H1 (cell line): ENCODE measurements at regions not wholly inside any gene's neighbourhood (a gene's known extent, or its start where the extent isn't known, plus 50 kb on each side); places are given as distances from the start of the nearest gene placed in this dataset.

Experiments used
- CTCF ChIA-PET: fragments of 300-600 bp; sonication (Branson Sonifier 250); formaldehyde crosslinking; loops from one replicate; lab custom pipeline; 2021; ENCODE audit not compliant: partially characterized antibody; lab: Charles Lee
- POLR2A ChIA-PET: fragments of 300-600 bp; sonication (Branson Sonifier 250); formaldehyde crosslinking; loops from one replicate; lab custom pipeline; 2021; ENCODE audit warnings: inconsistent platforms; ENCODE audit not compliant: partially characterized antibody; lab: Charles Lee
- DNase-seq, 2 experiments: peaks; one replicate each; pipeline versions ENCODE4 v3.0.0 to v3.0.0-alpha.2; 2010 to 2022; ENCODE audit warnings: low spot score in 2 of 2, low read depth in 1 of 2, mixed read lengths in 1 of 2
- FAIRE-seq: peaks from 2 replicates; lab custom pipeline; 2011; peaks lifted over from hg19 to GRCh38; lab: Jason Lieb, UNC
- H2AFZ ChIP-seq: 2 replicates; pipeline ENCODE4 v1.8.1; 2012; ENCODE audit warnings: low read length, inconsistent platforms
- H2AK5ac ChIP-seq: 2 replicates; pipeline ENCODE4 v1.6.1; 2013; ENCODE audit warnings: low read depth, low read length
- H2BK120ac ChIP-seq: replicated peaks from 2 replicates; pipeline ENCODE3; 2013; ENCODE audit warnings: low read depth, low read length, inconsistent platforms
- H2BK12ac ChIP-seq: 2 replicates; pipeline ENCODE4 v1.6.1; 2013; ENCODE audit warnings: low read depth, low read length
- H2BK15ac ChIP-seq: 2 replicates; pipeline ENCODE4 v1.6.1; 2013; ENCODE audit warnings: low read length
- H2BK20ac ChIP-seq: 2 replicates; pipeline ENCODE4 v1.6.1; 2013; ENCODE audit warnings: low read length
- H2BK5ac ChIP-seq: 2 replicates; pipeline ENCODE4 v1.6.1; 2013; ENCODE audit warnings: low read depth, low read length
- H3K14ac ChIP-seq: 2 replicates; pipeline ENCODE4 v1.6.1; 2013; ENCODE audit warnings: inconsistent platforms; ENCODE audit not compliant: insufficient read length
- H3K18ac ChIP-seq: 2 replicates; pipeline ENCODE4 v1.6.1; 2013; ENCODE audit warnings: low read length; ENCODE audit errors: extremely low read depth
- H3K23ac ChIP-seq: 2 replicates; pipeline ENCODE4 v1.6.1; 2013; ENCODE audit warnings: inconsistent platforms; ENCODE audit not compliant: insufficient read length
- H3K23me2 ChIP-seq: 2 replicates; pipeline ENCODE4 v1.6.1; 2013; ENCODE audit warnings: low read depth, low read length
- H3K27ac ChIP-seq: 2 replicates; pipeline ENCODE4 v1.6.1; 2011; ENCODE audit warnings: low read depth, low read length, inconsistent platforms
- H3K27me3 ChIP-seq, 4 experiments: replicated peaks in 1 of 4; 1 replicate in 1 of 4; 2 replicates in 3 of 4; pipeline versions ENCODE4 v1.6.1 to v1.8.1; 2011 to 2013; ENCODE audit warnings: low read length in 3 of 4, mild to moderate bottlenecking in 3 of 4, inconsistent platforms in 2 of 4, mixed read lengths in 2 of 4, moderate library complexity in 1 of 4; ENCODE audit not compliant: control insufficient read depth in 3 of 4, insufficient read depth in 3 of 4; ENCODE audit errors: extremely low read depth in 1 of 4
- H3K36me3 ChIP-seq, 4 experiments: 2 replicates each; pipeline versions ENCODE4 v1.6.1 to v1.8.1; 2011 to 2013; ENCODE audit warnings: mild to moderate bottlenecking in 4 of 4, low read length in 3 of 4, moderate library complexity in 2 of 4, control low read depth in 1 of 4, inconsistent platforms in 1 of 4; ENCODE audit not compliant: insufficient read depth in 4 of 4, control insufficient read depth in 2 of 4
- H3K4ac ChIP-seq: replicated peaks from 2 replicates; pipeline ENCODE3; 2013; ENCODE audit warnings: low read length, low read depth, mixed read lengths, inconsistent platforms; ENCODE audit not compliant: insufficient read length
- H3K4me1 ChIP-seq, 4 experiments: replicated peaks in 1 of 4; 1 replicate in 1 of 4; 2 replicates in 3 of 4; pipeline versions ENCODE4 v1.6.1 to v1.8.1; 2011 to 2013; ENCODE audit warnings: low read length in 3 of 4, inconsistent platforms in 2 of 4, mixed read lengths in 1 of 4; ENCODE audit not compliant: insufficient read depth in 4 of 4, control insufficient read depth in 3 of 4
- H3K4me2 ChIP-seq, 2 experiments: 2 replicates each; pipeline versions ENCODE4 v1.6.1 to v1.8.1; 2011 to 2013; ENCODE audit warnings: low read depth in 2 of 2, low read length in 2 of 2, control low read depth in 1 of 2, inconsistent platforms in 1 of 2, mild to moderate bottlenecking in 1 of 2; ENCODE audit not compliant: insufficient read depth in 1 of 2
- H3K4me3 ChIP-seq, 4 experiments: fragments of 200-600, 300-600 bp in 1 of 4; sonication (generic), shearing (Covaris generic), sonication (Bioruptor Twin) in 1 of 4; 2 replicates each; pipeline versions ENCODE4 v1.5.1 to v1.8.1; 2011 to 2016; ENCODE audit warnings: low read length in 4 of 4, low read depth in 3 of 4, control low read depth in 2 of 4, inconsistent platforms in 2 of 4, mild to moderate bottlenecking in 2 of 4, mixed read lengths in 1 of 4, moderate library complexity in 1 of 4; ENCODE audit not compliant: insufficient read depth in 2 of 4; ENCODE audit errors: extremely low read depth in 1 of 4
- H3K56ac ChIP-seq: replicated peaks from 2 replicates; pipeline ENCODE3; 2013; ENCODE audit warnings: low read depth, mild to moderate bottlenecking, mixed read lengths, low read length, inconsistent platforms; ENCODE audit not compliant: insufficient read length
- H3K79me1 ChIP-seq: 2 replicates; pipeline ENCODE4 v1.6.1; 2013; ENCODE audit warnings: low read depth, low read length, control low read depth
- H3K79me2 ChIP-seq, 2 experiments: 2 replicates each; pipeline versions ENCODE4 v1.6.1 to v1.8.1; 2012 to 2013; ENCODE audit warnings: low read length in 2 of 2, mild to moderate bottlenecking in 2 of 2, inconsistent platforms in 1 of 2; ENCODE audit not compliant: insufficient read depth in 2 of 2, control insufficient read depth in 1 of 2
- H3K9ac ChIP-seq, 4 experiments: replicated peaks in 1 of 4; 1 replicate in 1 of 4; 2 replicates in 3 of 4; pipeline versions ENCODE4 v1.6.1 to v1.8.1; 2011 to 2013; ENCODE audit warnings: low read depth in 3 of 4, low read length in 3 of 4, control low read depth in 2 of 4, mild to moderate bottlenecking in 2 of 4, moderate library complexity in 2 of 4, inconsistent platforms in 1 of 4; ENCODE audit errors: extremely low read depth in 1 of 4
- H3K9me3 ChIP-seq, 2 experiments: 2 replicates each; pipeline versions ENCODE4 v1.6.1 to v1.8.1; 2012 to 2013; ENCODE audit warnings: mild to moderate bottlenecking in 2 of 2, moderate library complexity in 2 of 2, control low read depth in 1 of 2, inconsistent platforms in 1 of 2, low read depth in 1 of 2, low read length in 1 of 2, mixed read lengths in 1 of 2; ENCODE audit not compliant: insufficient read depth in 2 of 2
- H4K20me1 ChIP-seq, 2 experiments: replicated peaks in 1 of 2; 2 replicates each; pipeline versions ENCODE3 to v1.8.1; 2011 to 2013; ENCODE audit warnings: inconsistent platforms in 2 of 2, low read length in 2 of 2, mild to moderate bottlenecking in 1 of 2; ENCODE audit not compliant: insufficient read depth in 2 of 2, control insufficient read depth in 1 of 2
- H4K5ac ChIP-seq: 2 replicates; pipeline ENCODE4 v1.6.1; 2013; ENCODE audit warnings: low read length, low read depth, mixed read lengths, inconsistent platforms; ENCODE audit not compliant: insufficient read length
- H4K8ac ChIP-seq: 2 replicates; pipeline ENCODE4 v1.8.0; 2013; ENCODE audit warnings: mild to moderate bottlenecking, moderate library complexity, low read length, inconsistent platforms; ENCODE audit not compliant: insufficient read depth; ENCODE audit errors: extremely low read depth
- H4K91ac ChIP-seq: replicated peaks from 2 replicates; pipeline ENCODE3; 2013; ENCODE audit warnings: low read length, mixed read lengths, inconsistent platforms; ENCODE audit not compliant: insufficient read length
- BRCA1 ChIP-seq: IDR thresholded peaks from 2 replicates; pipeline ENCODE4 v1.6.1; 2012; ENCODE audit warnings: low read depth, low read length, improper control_type of control experiment
- CHD1 ChIP-seq: IDR thresholded peaks from 2 replicates; pipeline ENCODE4 v1.6.1; 2012; ENCODE audit warnings: low read depth, low read length, improper control_type of control experiment
- CHD2 ChIP-seq: IDR thresholded peaks from 2 replicates; pipeline ENCODE4 v1.6.1; 2012; ENCODE audit warnings: low read length, improper control_type of control experiment
- EGR1 ChIP-seq: IDR thresholded peaks from 2 replicates; pipeline ENCODE4 v1.6.1; 2011; ENCODE audit warnings: low read depth, low read length, borderline replicate concordance
- EP300 ChIP-seq, 2 experiments: IDR thresholded peaks; 1 replicate in 1 of 2; 2 replicates in 1 of 2; pipeline ENCODE4 v1.6.1; 2011 to 2012; ENCODE audit warnings: low read depth in 2 of 2, low read length in 2 of 2, mild to moderate bottlenecking in 2 of 2, borderline replicate concordance in 1 of 2, inconsistent platforms in 1 of 2, moderate library complexity in 1 of 2
- GABPA ChIP-seq: IDR thresholded peaks from 2 replicates; pipeline ENCODE4 v1.6.1; 2011; ENCODE audit warnings: mild to moderate bottlenecking, low read length, moderate library complexity, borderline replicate concordance; ENCODE audit not compliant: insufficient read depth
- HDAC6 ChIP-seq: IDR thresholded peaks from one replicate; pipeline ENCODE4 v1.7.1; 2012; ENCODE audit warnings: low read depth, mild to moderate bottlenecking, inconsistent platforms, low read length, moderate library complexity
- NRF1 ChIP-seq: IDR thresholded peaks from 2 replicates; pipeline ENCODE4 v1.6.1; 2011; ENCODE audit warnings: mild to moderate bottlenecking, low read depth, low read length, improper control_type of control experiment
- POU5F1 ChIP-seq: IDR thresholded peaks from 2 replicates; pipeline ENCODE4 v1.6.1; 2011; ENCODE audit warnings: low read depth, mild to moderate bottlenecking, low read length, moderate library complexity
- SP2 ChIP-seq: IDR thresholded peaks from 2 replicates; pipeline ENCODE4 v1.6.1; 2012; ENCODE audit warnings: mild to moderate bottlenecking, low read length, inconsistent platforms
- SRF ChIP-seq: IDR thresholded peaks from 2 replicates; pipeline ENCODE4 v1.6.1; 2011; ENCODE audit warnings: mild to moderate bottlenecking, low read depth, low read length, moderate library complexity
- SUZ12 ChIP-seq: fragments of 200-600 bp; sonication (generic); IDR thresholded peaks from 2 replicates; pipeline ENCODE4 v1.6.1; 2012; ENCODE audit warnings: mild to moderate bottlenecking, inconsistent platforms, low read length, moderate library complexity, mixed read lengths
- TAF7 ChIP-seq: optimal IDR thresholded peaks from 2 replicates; pipeline ENCODE3; 2011; ENCODE audit warnings: low read depth, mild to moderate bottlenecking, inconsistent platforms, low read length, moderate library complexity, borderline replicate concordance
- YY1 ChIP-seq: IDR thresholded peaks from 2 replicates; pipeline ENCODE4 v1.6.1; 2011; ENCODE audit warnings: low read depth, mild to moderate bottlenecking, low read length
- WGBS, 2 experiments: shearing (Covaris generic) in 1 of 2; methylation state at CpG; one replicate each; pipeline versions ENCODE4 v1.1.6 to v1.1.7; 2013 to 2015; ENCODE audit warnings: low lambda C conversion rate in 2 of 2, mixed read lengths in 2 of 2, inconsistent platforms in 1 of 2, low coverage in 1 of 2, missing lambda C conversion rate in 1 of 2; ENCODE audit not compliant: insufficient replicate concordance in 2 of 2, insufficient coverage in 1 of 2, insufficient read length in 1 of 2; ENCODE audit errors: extremely low coverage in 1 of 2, missing lambda C conversion rate in 1 of 2; 5-methylcytosine and 5-hydroxymethylcytosine counted together

DNA sequence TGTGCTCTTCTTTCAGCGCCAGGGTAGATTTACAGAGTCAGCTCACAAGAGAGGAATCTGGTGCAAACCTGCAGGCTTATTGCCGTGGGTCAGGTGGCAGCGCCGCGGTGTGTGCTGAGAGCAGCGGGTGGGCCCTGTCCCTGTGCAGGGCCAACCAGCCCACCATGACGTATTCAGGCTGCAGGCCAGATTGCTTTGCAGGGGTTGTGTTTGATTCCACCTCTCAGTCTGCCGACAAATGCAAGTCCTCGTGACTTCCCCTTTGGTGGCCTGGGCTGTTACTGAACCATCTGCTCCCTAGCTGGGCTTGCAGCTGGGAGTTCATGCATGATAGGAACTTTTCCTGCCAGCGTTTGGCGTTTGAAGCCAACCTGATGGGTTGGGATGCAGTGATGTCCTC, 66.7 kb upstream of the LEP start:
- Histone ChIP-seq H3K23ac (no peak overlapping the region), H3K4me1 (peaks cover 0 to 8% (median under 1%) of the 10 kb centered on the region in 4 experiments; a peak in 1 of 7 replicates), H2AK5ac (no peak overlapping the region), H3K4ac (no peak overlapping the region), H4K5ac (no peak overlapping the region), H2BK15ac (no peak overlapping the region), H2AFZ (no peak overlapping the region), H3K23me2 (no peaks in the 10 kb centered on the region), H3K4me2 (no peak overlapping the region), H3K79me1 (no peaks in the 10 kb centered on the region), H3K9ac (no peak overlapping the region), H3K27me3 (peaks cover 6 to 20% (median 17%) of the 10 kb centered on the region in 4 experiments; a peak in 6 of 7 replicates), H2BK12ac (no peak overlapping the region), H3K14ac (no peak overlapping the region), H3K56ac (no peak overlapping the region), H3K36me3 (no peaks in the 10 kb centered on the region), H4K91ac (no peak overlapping the region), H3K27ac (no peak overlapping the region), H3K18ac (no peak overlapping the region), H2BK120ac (no peak overlapping the region), H2BK5ac (no peak overlapping the region), H3K9me3 (no peaks in the 10 kb centered on the region), H3K4me3 (no peak overlapping the region), H4K8ac (no peak overlapping the region), H2BK20ac (no peak overlapping the region), H4K20me1 (peaks cover 0 to 2% of the 10 kb centered on the region in 2 experiments), H3K79me2 (no peaks in the 10 kb centered on the region)
- ChIA-PET POLR2A (no interaction called here), CTCF (interaction anchor here (0.9 to 10.6 kb wide), 8 partner anchors 9 to 545 kb away, joined by 3 to 131 read pairs (median 4); no protein-coding TSS in a partner anchor)
- 91% methylated on average over 11 of the region's 11 CpGs; no CpG with 5 or more reads in 1 of the 2 experiments for WGBS, 2 experiments
- no peak for FAIRE-seq
- no peak for TF ChIP-seq GABPA
- no peak for TF ChIP-seq SUZ12
- no peak for TF ChIP-seq CHD1
- no peak for TF ChIP-seq BRCA1
- TF ChIP-seq TAF7 = no peak
- TF ChIP-seq YY1 = no peak
- TF ChIP-seq NRF1 = no peak
- no peak for TF ChIP-seq CHD2
- TF ChIP-seq EGR1 = no peak
- TF ChIP-seq SP2 = no peak
- TF ChIP-seq EP300 (IDR thresholded peaks at IDR 0.05; ENCODE audit: borderline replicate concordance in 1 of 2, low read depth in 2 of 2, low read length in 2 of 2) = no peak
- no peak for TF ChIP-seq SRF
- TF ChIP-seq POU5F1 = no peak
- TF ChIP-seq HDAC6 = no peak
- no peak for DNase-seq
